HG03520 (cell line): ENCODE measurements at regions not wholly inside any gene's neighbourhood (a gene's known extent, or its start where the extent isn't known, plus 50 kb on each side); places are given as distances from the start of the nearest gene placed in this dataset.
"Not testable (repeated sequence)": the region's sequence is repeated elsewhere in the genome, so short reads cannot be mapped to it uniquely, and the experiment has no call there.

Experiments
- ATAC-seq: cut with Tn5 transposase; IDR thresholded peaks from one replicate; pipeline ENCODE4 v1.9.1; 2021; ENCODE audit warnings: mild to moderate bottlenecking, moderate library complexity; ENCODE audit not compliant: unreplicated experiment

GRCh38 chr15:88965097-88965496, 51.9 kb upstream of the MFGE8 start:
- ATAC-seq, result not testable (repeated sequence)

GRCh38 chr15:88970232-88970631, 57.1 kb upstream of the MFGE8 start:
- ATAC-seq, result no peak

- no peak for ATAC-seq
Measured at GRCh38 chr15:88974392-88974791, 61.2 kb upstream of the MFGE8 start.

- no peak for ATAC-seq
Measured at GRCh38 chr15:88975891-88976290, 62.7 kb upstream of the MFGE8 start.

GRCh38 chr15:88976656-88977055, 63.5 kb upstream of the MFGE8 start:
- no peak for ATAC-seq

- no peak for ATAC-seq
Measured at GRCh38 chr15:88979674-88980073, 66.5 kb upstream of the MFGE8 start.

- ATAC-seq, result no peak
Measured at GRCh38 chr15:88980498-88980897, 67.3 kb upstream of the MFGE8 start.

- ATAC-seq, result no peak
Measured at GRCh38 chr15:88981244-88982215, 68.4 kb upstream of the MFGE8 start.

- peak; percentile 95 for ATAC-seq
Measured at GRCh38 chr15:88982304-88982945, 69.2 kb upstream of the MFGE8 start.

GRCh38 chr15:88982946-88983342, 69.8 kb upstream of the MFGE8 start:
- no peak for ATAC-seq

GRCh38 chr15:88983861-88984429, 70.8 kb upstream of the MFGE8 start:
- ATAC-seq, result no peak

GRCh38 chr15:88985547-88986393, 72.6 kb upstream of the MFGE8 start:
- ATAC-seq, result no peak

- no peak for ATAC-seq
Measured at GRCh38 chr15:88986949-88987590, 73.9 kb upstream of the MFGE8 start.

- no peak for ATAC-seq
Measured at GRCh38 chr15:88987591-88987933, 74.4 kb upstream of the MFGE8 start.

- no peak for ATAC-seq
Measured at GRCh38 chr15:88987934-88988671, 74.9 kb upstream of the MFGE8 start.

- ATAC-seq, result no peak
Measured at GRCh38 chr15:88989578-88989977, 76.4 kb upstream of the MFGE8 start.

- no peak for ATAC-seq
Measured at GRCh38 chr15:88990185-88990679, 77.1 kb upstream of the MFGE8 start.

- ATAC-seq, result no peak
Measured at GRCh38 chr15:88992216-88992615, 79.0 kb upstream of the MFGE8 start.

- no peak for ATAC-seq
Measured at GRCh38 chr15:88992912-88993376, 79.8 kb upstream of the MFGE8 start.

GRCh38 chr15:88993662-88994061, 80.5 kb upstream of the MFGE8 start:
- ATAC-seq, result no peak
